ENCODE measurements at regions not wholly inside any gene's neighbourhood (a gene's known extent, or its start where the extent isn't known, plus 50 kb on each side); places are given as distances from the start of the nearest gene placed in this dataset.

DNA sequence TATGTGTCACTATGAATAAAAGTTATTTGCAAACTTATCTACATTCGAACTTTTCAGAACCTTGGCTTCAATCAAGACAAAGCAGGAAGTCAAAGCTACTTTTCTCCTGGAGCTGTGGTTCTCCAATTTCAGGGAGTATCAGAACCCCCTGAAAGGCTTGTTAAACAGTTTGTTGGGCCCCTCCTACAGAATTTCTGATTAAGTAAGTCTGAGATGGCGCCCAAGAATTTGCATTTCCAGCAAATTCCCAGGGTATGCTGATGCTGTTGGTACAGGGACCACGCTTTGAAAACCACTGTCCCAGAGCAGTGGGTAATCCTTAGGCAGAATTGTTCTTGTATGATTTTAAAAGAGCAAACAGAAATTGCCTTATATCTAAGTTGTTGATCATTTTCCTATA lies 189.9 kb upstream of the KCNG1 start:
- Histone ChIP-seq H3K4me3 (ENCODE audit: low read depth, low read length) (no peak overlapping the region), H3K36me3 (no peaks in the 10 kb centered on the region), H3K9me3 (ENCODE audit: severe bottlenecking) (peaks cover 4% of the 10 kb centered on the region), H3K27me3 (ENCODE audit: insufficient read depth, low read depth, severe bottlenecking) (peaks cover 73% of the 10 kb centered on the region), H3K27ac (no peak overlapping the region)
- TF ChIP-seq, protein P1, sequence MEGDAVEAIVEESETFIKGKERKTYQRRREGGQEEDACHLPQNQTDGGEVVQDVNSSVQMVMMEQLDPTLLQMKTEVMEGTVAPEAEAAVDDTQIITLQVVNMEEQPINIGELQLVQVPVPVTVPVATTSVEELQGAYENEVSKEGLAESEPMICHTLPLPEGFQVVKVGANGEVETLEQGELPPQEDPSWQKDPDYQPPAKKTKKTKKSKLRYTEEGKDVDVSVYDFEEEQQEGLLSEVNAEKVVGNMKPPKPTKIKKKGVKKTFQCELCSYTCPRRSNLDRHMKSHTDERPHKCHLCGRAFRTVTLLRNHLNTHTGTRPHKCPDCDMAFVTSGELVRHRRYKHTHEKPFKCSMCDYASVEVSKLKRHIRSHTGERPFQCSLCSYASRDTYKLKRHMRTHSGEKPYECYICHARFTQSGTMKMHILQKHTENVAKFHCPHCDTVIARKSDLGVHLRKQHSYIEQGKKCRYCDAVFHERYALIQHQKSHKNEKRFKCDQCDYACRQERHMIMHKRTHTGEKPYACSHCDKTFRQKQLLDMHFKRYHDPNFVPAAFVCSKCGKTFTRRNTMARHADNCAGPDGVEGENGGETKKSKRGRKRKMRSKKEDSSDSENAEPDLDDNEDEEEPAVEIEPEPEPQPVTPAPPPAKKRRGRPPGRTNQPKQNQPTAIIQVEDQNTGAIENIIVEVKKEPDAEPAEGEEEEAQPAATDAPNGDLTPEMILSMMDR (IDR thresholded peaks at IDR 0.05; ENCODE audit: low read depth, low read length): no peak
- no peak for DNase-seq

DNA sequence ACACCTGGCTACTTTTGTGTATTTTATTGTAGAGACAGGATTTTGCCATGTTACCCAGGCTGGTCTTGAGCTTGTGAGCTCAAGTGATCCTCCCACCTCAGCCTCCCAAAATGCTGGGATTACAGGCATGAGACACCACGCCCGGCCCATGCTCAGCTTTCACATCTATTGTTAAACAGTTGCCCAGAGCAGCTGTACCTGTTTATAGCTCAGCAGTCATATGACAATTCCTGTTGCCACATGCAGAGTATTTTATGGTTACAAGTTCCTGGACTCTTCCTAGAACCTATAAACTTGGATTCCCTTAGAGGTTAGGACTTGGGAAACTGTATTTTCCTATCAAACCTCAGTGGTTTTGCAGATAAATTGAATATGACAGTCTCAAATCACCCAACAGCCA lies 188.3 kb upstream of the KCNG1 start:
- Histone ChIP-seq H3K36me3 (no peaks in the 10 kb centered on the region), H3K4me3 (ENCODE audit: low read depth, low read length) (no peak overlapping the region), H3K27me3 (ENCODE audit: insufficient read depth, low read depth, severe bottlenecking) (peaks cover 84% of the 10 kb centered on the region), H3K9me3 (ENCODE audit: severe bottlenecking) (no peaks in the 10 kb centered on the region), H3K27ac (no peak overlapping the region)
- TF ChIP-seq, protein P1 (IDR thresholded peaks at IDR 0.05; ENCODE audit: low read depth, low read length): no peak
- DNase-seq: no peak

DNA sequence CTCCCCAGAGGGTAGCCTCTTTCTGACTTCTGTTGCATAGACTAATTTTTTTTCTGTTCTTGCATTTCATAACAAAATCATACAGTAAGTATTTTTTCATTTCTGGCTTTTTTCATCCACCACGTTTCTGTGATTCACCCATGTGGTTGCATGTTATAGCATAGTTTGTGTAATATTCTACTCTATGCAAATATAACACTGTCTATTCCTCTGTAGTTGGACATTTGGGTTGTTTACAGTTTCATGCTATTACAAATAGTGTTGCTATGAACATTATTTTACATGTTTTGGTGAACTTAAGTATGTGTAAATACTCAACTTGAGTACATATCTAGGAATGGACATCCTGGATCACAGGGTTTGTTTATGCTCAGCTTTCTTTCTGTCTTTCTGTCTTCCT lies 187.2 kb upstream of the KCNG1 start:
- TF ChIP-seq, protein P1 (IDR thresholded peaks at IDR 0.05; ENCODE audit: low read depth, low read length): no peak
- Histone ChIP-seq H3K27ac (no peak overlapping the region), H3K9me3 (ENCODE audit: severe bottlenecking) (no peaks in the 10 kb centered on the region), H3K27me3 (ENCODE audit: insufficient read depth, low read depth, severe bottlenecking) (peaks cover 79% of the 10 kb centered on the region), H3K4me3 (ENCODE audit: low read depth, low read length) (no peak overlapping the region), H3K36me3 (no peaks in the 10 kb centered on the region)
- DNase-seq: no peak

DNA sequence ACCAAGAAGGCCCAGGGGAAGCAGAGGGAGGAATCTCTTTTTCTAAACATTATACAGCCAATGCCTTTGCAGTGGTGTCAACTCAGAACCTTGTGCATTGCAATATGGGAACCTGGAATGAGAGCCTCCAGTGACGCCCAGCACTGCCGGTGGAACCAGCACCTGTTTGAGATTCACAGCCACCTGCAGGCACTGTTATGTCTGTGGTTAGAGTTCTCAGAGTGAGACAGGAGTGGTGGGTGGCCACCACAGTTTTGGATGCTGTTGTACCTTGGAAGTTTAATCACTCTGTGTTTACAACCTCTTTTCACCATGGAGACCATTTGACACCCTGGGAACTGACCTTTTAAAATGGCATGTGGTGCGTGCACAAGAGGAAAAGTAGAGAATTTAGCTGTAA lies 185.3 kb upstream of the KCNG1 start:
- Histone ChIP-seq H3K27ac (no peak overlapping the region), H3K36me3 (no peaks in the 10 kb centered on the region), H3K9me3 (ENCODE audit: severe bottlenecking) (no peaks in the 10 kb centered on the region), H3K4me3 (ENCODE audit: low read depth, low read length) (no peak overlapping the region), H3K27me3 (ENCODE audit: insufficient read depth, low read depth, severe bottlenecking) (peaks cover 82% of the 10 kb centered on the region)
- TF ChIP-seq, protein P1 (IDR thresholded peaks at IDR 0.05; ENCODE audit: low read depth, low read length): no peak
- DNase-seq: no peak

DNA sequence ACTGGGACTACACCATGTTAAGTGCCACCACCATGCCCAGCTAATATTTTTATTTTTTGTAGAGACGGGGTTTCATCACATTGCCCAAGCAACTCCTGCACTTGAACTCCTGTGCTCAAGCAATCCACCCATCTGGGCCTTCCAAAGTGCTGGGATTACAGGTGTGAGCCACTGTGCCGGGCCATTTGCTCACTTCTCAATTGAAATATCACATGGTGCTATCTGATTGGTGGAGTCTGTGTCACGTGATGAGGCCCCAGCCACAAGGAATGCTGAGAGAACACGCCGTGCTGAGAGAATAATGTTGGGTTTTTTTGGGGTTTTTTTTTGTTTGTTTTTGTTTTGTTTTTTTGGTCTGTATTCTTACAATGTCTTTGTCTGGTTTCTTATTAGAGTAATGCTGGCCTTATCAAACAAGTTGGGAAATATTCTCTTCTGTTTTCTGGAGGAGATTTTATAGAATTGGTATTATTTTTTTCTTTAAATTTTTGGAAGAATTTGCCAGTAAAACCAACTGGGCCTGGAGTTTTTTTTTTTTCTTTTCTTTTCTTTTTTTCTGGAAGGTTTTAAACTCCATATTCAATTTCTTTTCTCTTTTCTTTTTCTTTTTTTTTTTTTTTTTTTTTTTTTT lies 183.2 kb upstream of the KCNG1 start:
- Histone ChIP-seq H3K4me3 (ENCODE audit: low read depth, low read length) (no peak overlapping the region), H3K36me3 (no peaks in the 10 kb centered on the region), H3K27me3 (ENCODE audit: insufficient read depth, low read depth, severe bottlenecking) (peaks cover 82% of the 10 kb centered on the region), H3K9me3 (ENCODE audit: severe bottlenecking) (no peaks in the 10 kb centered on the region), H3K27ac (no peak overlapping the region)
- DNase-seq: no peak
- TF ChIP-seq, protein P1 (IDR thresholded peaks at IDR 0.05; ENCODE audit: low read depth, low read length): no peak

DNA sequence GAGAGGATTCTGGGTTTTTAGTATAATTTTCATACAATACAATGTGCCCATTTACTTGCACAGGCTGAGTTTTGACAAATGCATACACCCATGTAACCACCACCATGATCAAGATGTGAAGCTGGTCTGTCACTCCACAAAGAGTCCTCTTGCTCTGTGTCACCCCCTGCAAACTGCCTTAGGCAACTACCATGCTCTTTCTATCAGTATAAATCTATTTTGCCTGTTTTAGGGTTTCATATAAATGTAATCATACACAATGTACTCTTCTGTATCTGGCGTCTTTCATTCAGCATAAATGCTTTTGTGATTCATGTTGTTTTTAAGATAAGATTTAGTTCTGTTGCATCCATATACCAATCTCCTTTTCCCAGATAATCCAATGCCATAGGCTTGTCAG lies 181.9 kb upstream of the KCNG1 start:
- peaks cover 90% of the 10 kb centered on the region for H3K27me3 ChIP-seq (ENCODE audit: insufficient read depth, low read depth, severe bottlenecking)

More for the DNA sequence above, 181.9 kb upstream of the KCNG1 start:
- no peaks in the 10 kb centered on the region for H3K9me3 ChIP-seq (ENCODE audit: severe bottlenecking)
- no peak overlapping the region for H3K4me3 ChIP-seq (ENCODE audit: low read depth, low read length)
- TF ChIP-seq, protein P1 (IDR thresholded peaks at IDR 0.05; ENCODE audit: low read depth, low read length): no peak
- H3K36me3 ChIP-seq: no peaks in the 10 kb centered on the region
- DNase-seq: no peak
- no peak overlapping the region for H3K27ac ChIP-seq

Data from WERI-Rb-1 (cell line).